ENCODE measurements at regions not wholly inside any gene's neighbourhood (a gene's known extent, or its start where the extent isn't known, plus 50 kb on each side); places are given as distances from the start of the nearest gene placed in this dataset.

GRCh38 chr3:63067999-63068645 lies 192.9 kb upstream of the CADPS start:
- TF ChIP-seq, protein P1, sequence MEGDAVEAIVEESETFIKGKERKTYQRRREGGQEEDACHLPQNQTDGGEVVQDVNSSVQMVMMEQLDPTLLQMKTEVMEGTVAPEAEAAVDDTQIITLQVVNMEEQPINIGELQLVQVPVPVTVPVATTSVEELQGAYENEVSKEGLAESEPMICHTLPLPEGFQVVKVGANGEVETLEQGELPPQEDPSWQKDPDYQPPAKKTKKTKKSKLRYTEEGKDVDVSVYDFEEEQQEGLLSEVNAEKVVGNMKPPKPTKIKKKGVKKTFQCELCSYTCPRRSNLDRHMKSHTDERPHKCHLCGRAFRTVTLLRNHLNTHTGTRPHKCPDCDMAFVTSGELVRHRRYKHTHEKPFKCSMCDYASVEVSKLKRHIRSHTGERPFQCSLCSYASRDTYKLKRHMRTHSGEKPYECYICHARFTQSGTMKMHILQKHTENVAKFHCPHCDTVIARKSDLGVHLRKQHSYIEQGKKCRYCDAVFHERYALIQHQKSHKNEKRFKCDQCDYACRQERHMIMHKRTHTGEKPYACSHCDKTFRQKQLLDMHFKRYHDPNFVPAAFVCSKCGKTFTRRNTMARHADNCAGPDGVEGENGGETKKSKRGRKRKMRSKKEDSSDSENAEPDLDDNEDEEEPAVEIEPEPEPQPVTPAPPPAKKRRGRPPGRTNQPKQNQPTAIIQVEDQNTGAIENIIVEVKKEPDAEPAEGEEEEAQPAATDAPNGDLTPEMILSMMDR (IDR thresholded peaks at IDR 0.05): no peak
- no peak for TF ChIP-seq EZH2 (IDR thresholded peaks at IDR 0.05; ENCODE audit: borderline replicate concordance, insufficient read depth, low read depth, low read length, poor library complexity, severe bottlenecking)
